ENCODE measurements at regions not wholly inside any gene's neighbourhood (a gene's known extent, or its start where the extent isn't known, plus 50 kb on each side); places are given as distances from the start of the nearest gene placed in this dataset.

DNA sequence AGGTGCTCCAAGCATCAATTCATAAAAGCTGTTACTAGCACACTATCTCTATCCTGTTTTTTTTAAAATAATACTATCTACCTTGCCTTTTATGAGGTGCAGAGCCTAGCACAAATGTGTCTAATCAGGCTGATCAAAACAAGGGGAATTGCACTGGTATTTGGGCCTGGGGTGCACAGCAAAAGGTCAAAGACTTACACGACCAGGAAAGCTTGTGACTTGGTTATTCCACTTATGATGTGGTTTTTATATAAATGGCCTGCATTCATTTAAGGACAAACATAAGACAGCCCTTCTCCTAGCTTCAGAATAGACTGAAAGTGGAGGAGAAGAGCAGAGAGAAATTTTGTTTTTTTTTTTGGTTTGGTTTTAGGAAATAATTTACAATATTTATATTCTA lies 98.4 kb upstream of the SGIP1 start:
- Histone ChIP-seq H3K27me3 (ENCODE audit: insufficient read depth, poor library complexity, severe bottlenecking) (no peaks in the 10 kb centered on the region), H3K36me3 (ENCODE audit: low read depth) (no peaks in the 10 kb centered on the region), H3K4me3 (ENCODE audit: severe bottlenecking) (no peak overlapping the region), H3K4me1 (ENCODE audit: insufficient read depth, poor library complexity, severe bottlenecking) (peaks cover 28% of the 10 kb centered on the region), H3K27ac (ENCODE audit: poor library complexity, severe bottlenecking) (no peak overlapping the region), H3K9me3 (ENCODE audit: severe bottlenecking) (peaks cover under 1% of the 10 kb centered on the region)
- ATAC-seq (ENCODE audit: low read depth) = no peak
- DNase-seq (ENCODE audit: low spot score) = no peak
- TF ChIP-seq, protein P1, sequence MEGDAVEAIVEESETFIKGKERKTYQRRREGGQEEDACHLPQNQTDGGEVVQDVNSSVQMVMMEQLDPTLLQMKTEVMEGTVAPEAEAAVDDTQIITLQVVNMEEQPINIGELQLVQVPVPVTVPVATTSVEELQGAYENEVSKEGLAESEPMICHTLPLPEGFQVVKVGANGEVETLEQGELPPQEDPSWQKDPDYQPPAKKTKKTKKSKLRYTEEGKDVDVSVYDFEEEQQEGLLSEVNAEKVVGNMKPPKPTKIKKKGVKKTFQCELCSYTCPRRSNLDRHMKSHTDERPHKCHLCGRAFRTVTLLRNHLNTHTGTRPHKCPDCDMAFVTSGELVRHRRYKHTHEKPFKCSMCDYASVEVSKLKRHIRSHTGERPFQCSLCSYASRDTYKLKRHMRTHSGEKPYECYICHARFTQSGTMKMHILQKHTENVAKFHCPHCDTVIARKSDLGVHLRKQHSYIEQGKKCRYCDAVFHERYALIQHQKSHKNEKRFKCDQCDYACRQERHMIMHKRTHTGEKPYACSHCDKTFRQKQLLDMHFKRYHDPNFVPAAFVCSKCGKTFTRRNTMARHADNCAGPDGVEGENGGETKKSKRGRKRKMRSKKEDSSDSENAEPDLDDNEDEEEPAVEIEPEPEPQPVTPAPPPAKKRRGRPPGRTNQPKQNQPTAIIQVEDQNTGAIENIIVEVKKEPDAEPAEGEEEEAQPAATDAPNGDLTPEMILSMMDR (IDR thresholded peaks at IDR 0.05; ENCODE audit: poor library complexity, severe bottlenecking) = no peak

DNA sequence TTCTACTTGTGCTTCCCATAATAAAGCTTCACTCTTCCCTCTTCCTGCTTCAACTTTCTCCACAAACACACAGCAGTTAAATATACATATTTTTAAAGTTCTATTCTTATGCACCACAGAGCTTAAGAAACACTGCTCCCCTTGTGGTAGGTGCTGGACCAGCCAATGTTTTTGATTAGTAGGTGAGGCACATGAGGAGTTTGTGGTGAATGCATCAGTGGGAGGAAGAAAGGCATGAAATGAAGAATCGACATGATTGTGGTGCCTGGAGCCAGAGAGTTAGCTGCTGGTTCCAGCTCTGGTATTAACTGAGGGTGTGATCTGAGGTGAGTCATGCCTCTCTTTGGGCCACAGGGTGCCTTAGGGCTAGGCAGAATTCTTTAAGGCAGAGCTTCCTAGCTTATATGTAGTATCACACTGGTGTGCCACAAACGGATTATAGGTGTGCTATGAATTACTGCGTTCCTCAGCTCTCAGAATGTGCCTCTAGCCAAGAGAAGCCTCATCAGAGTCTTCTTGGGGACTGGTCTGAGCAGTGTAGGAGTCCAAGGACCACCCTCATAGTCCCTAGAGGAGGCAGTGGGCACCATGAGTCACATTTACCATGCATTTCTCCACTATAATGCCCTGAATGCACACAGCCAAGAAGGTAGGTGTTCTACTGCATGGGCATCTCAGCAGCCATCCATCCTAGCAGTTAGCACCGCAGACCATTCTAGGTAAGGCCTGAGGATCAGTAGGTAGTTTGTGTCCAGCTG lies 97.4 kb upstream of the SGIP1 start:
- TF ChIP-seq, protein P1 (IDR thresholded peaks at IDR 0.05; ENCODE audit: poor library complexity, severe bottlenecking) = peak; percentile 42
- no peak overlapping the region for H3K4me3 ChIP-seq (ENCODE audit: severe bottlenecking)
- H3K36me3 ChIP-seq (ENCODE audit: low read depth) = no peaks in the 10 kb centered on the region
- H3K27me3 ChIP-seq (ENCODE audit: insufficient read depth, poor library complexity, severe bottlenecking) = no peaks in the 10 kb centered on the region
- DNase-seq (ENCODE audit: low spot score) = no peak
- no peaks in the 10 kb centered on the region for H3K9me3 ChIP-seq (ENCODE audit: severe bottlenecking)
- H3K4me1 ChIP-seq (ENCODE audit: insufficient read depth, poor library complexity, severe bottlenecking) = peaks cover 28% of the 10 kb centered on the region
- ATAC-seq (ENCODE audit: low read depth) = peak; percentile 94
- H3K27ac ChIP-seq (ENCODE audit: poor library complexity, severe bottlenecking) = no peak overlapping the region

DNA sequence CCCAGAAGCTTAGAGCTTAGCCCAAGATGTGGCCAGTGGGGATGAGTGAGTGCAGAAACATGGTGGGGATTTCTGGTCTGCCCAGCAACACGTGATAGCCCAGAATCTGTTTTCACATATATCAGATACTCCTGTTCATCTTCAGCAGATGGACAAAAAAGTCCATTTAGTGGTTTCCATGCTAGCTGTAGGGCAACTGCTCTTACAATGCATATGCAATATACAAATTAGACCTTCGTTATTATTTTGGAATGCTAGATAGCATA lies 96.9 kb upstream of the SGIP1 start:
- no peak overlapping the region for H3K27ac ChIP-seq (ENCODE audit: poor library complexity, severe bottlenecking)
- peaks cover 28% of the 10 kb centered on the region for H3K4me1 ChIP-seq (ENCODE audit: insufficient read depth, poor library complexity, severe bottlenecking)

DNA sequence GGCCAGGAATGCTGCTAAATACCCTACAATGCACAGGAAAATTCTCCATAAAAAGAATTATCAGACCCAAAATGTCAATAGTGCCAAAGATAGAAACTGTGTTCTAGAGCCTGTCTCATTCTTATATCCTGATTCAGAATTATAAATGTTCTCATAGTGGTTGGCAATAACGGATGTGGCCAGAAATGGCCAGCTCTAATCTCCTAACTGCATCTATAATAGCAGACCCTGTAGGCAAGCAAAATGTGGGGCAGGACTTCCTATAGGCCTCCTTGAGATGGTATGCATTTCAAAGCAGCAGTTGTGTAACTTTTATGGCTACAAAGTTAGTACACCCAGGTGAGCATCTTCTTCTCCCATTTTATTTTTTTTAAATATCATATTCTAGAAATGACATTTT lies 95.9 kb upstream of the SGIP1 start:
- TF ChIP-seq, protein P1 (IDR thresholded peaks at IDR 0.05; ENCODE audit: poor library complexity, severe bottlenecking) = no peak
- DNase-seq (ENCODE audit: low spot score) (no peak), ATAC-seq (ENCODE audit: low read depth) (no peak)
- H3K36me3 ChIP-seq (ENCODE audit: low read depth) = no peaks in the 10 kb centered on the region
- no peaks in the 10 kb centered on the region for H3K9me3 ChIP-seq (ENCODE audit: severe bottlenecking)
- no peak overlapping the region for H3K4me3 ChIP-seq (ENCODE audit: severe bottlenecking)
- H3K27ac ChIP-seq (ENCODE audit: poor library complexity, severe bottlenecking) = peak overlapping the region; percentile 55
- H3K4me1 ChIP-seq (ENCODE audit: insufficient read depth, poor library complexity, severe bottlenecking) = peaks cover 28% of the 10 kb centered on the region
- no peaks in the 10 kb centered on the region for H3K27me3 ChIP-seq (ENCODE audit: insufficient read depth, poor library complexity, severe bottlenecking)

More for the DNA sequence above, 96.9 kb upstream of the SGIP1 start:
- ATAC-seq (ENCODE audit: low read depth) = no peak
- H3K36me3 ChIP-seq (ENCODE audit: low read depth) = no peaks in the 10 kb centered on the region
- DNase-seq (ENCODE audit: low spot score) = no peak
- no peaks in the 10 kb centered on the region for H3K27me3 ChIP-seq (ENCODE audit: insufficient read depth, poor library complexity, severe bottlenecking)
- TF ChIP-seq, protein P1 (IDR thresholded peaks at IDR 0.05; ENCODE audit: poor library complexity, severe bottlenecking) = no peak
- H3K9me3 ChIP-seq (ENCODE audit: severe bottlenecking) = no peaks in the 10 kb centered on the region
- no peak overlapping the region for H3K4me3 ChIP-seq (ENCODE audit: severe bottlenecking)

DNA sequence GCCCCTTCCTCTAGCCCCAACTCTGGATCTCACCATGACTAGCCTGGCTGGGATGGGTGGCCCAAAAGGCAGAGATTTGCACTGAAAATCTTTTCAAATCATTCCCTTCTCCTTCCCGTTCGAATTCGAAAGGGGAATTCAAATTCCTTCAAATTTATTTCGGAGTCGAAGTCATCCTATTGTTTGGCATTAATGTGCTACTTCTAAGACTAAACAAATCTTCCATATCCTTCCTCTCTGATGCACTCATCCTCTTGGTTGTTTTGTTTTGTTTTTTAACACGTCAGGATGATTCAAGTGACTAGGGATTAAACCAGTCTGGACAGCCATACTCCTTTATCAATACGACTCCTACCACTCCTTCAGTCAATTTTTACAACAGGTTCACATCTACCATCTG lies 95.5 kb upstream of the SGIP1 start:
- ATAC-seq (ENCODE audit: low read depth) = no peak
- Histone ChIP-seq H3K27ac (ENCODE audit: poor library complexity, severe bottlenecking) (peak overlapping the region; percentile 55), H3K4me1 (ENCODE audit: insufficient read depth, poor library complexity, severe bottlenecking) (peaks cover 28% of the 10 kb centered on the region)

More for the DNA sequence above, 95.5 kb upstream of the SGIP1 start:
- Histone ChIP-seq H3K27me3 (ENCODE audit: insufficient read depth, poor library complexity, severe bottlenecking) (no peaks in the 10 kb centered on the region), H3K9me3 (ENCODE audit: severe bottlenecking) (no peaks in the 10 kb centered on the region), H3K36me3 (ENCODE audit: low read depth) (no peaks in the 10 kb centered on the region), H3K4me3 (ENCODE audit: severe bottlenecking) (no peak overlapping the region)
- DNase-seq (ENCODE audit: low spot score) = no peak
- TF ChIP-seq, protein P1 (IDR thresholded peaks at IDR 0.05; ENCODE audit: poor library complexity, severe bottlenecking) = no peak

Data from RWPE2 (cell line).